DOHH2 (cell line): ENCODE measurements at regions not wholly inside any gene's neighbourhood (a gene's known extent, or its start where the extent isn't known, plus 50 kb on each side); places are given as distances from the start of the nearest gene placed in this dataset.

Experiments used
- H3F3A ChIP-seq: fragments of 200-600 bp; sonication (generic), shearing (Covaris generic); 2 replicates; pipeline ENCODE4 v1.6.0; 2016; ENCODE audit warnings: antibody characterized with exemption, mild to moderate bottlenecking; ENCODE audit not compliant: control insufficient read depth, insufficient read depth
- H3K27ac ChIP-seq: fragments of 200-600 bp; sonication (generic); 2 replicates; pipeline ENCODE4 v1.5.1; 2014; ENCODE audit warnings: low read depth, mild to moderate bottlenecking, low read length, moderate library complexity
- H3K27me3 ChIP-seq: fragments of 200-600 bp; sonication (generic); 2 replicates; pipeline ENCODE4 v1.6.1; 2014; ENCODE audit warnings: mild to moderate bottlenecking, low read length, mixed read lengths; ENCODE audit not compliant: control insufficient read depth
- H3K36me3 ChIP-seq: fragments of 200-600 bp; sonication (generic); 2 replicates; pipeline ENCODE4 v1.6.1; 2014; ENCODE audit warnings: mild to moderate bottlenecking, low read length, moderate library complexity, mixed read lengths; ENCODE audit not compliant: control insufficient read depth
- H3K4me1 ChIP-seq: fragments of 200-600 bp; sonication (generic); 2 replicates; pipeline ENCODE4 v1.6.1; 2014; ENCODE audit warnings: mild to moderate bottlenecking, low read length, mixed read lengths; ENCODE audit not compliant: control insufficient read depth
- H3K4me2 ChIP-seq: fragments of 200-600 bp; sonication (generic); 2 replicates; pipeline ENCODE4 v1.6.0; 2014; ENCODE audit warnings: mild to moderate bottlenecking, low read length, moderate library complexity
- H3K4me3 ChIP-seq: fragments of 200-600 bp; sonication (generic); 2 replicates; pipeline ENCODE4 v1.5.1; 2014; ENCODE audit warnings: mild to moderate bottlenecking, low read length, mixed read lengths
- H3K79me2 ChIP-seq: fragments of 200-600 bp; sonication (generic); 2 replicates; pipeline ENCODE4 v1.6.1; 2014; ENCODE audit warnings: mild to moderate bottlenecking, low read length, mixed read lengths; ENCODE audit not compliant: control insufficient read depth
- H3K9me2 ChIP-seq: fragments of 200-600 bp; sonication (generic); replicated peaks from 2 replicates; pipeline ENCODE4 v1.6.1; 2014; ENCODE audit warnings: mild to moderate bottlenecking, low read length, mixed read lengths; ENCODE audit not compliant: control insufficient read depth
- H3K9me3 ChIP-seq: fragments of 200-600 bp; sonication (generic); 2 replicates; pipeline ENCODE4 v1.6.1; 2014; ENCODE audit warnings: antibody characterized with exemption, low read length, mixed read lengths; ENCODE audit not compliant: control insufficient read depth, insufficient read depth
- H4K20me1 ChIP-seq: fragments of 200-600 bp; sonication (generic); 2 replicates; pipeline ENCODE4 v1.6.0; 2014; ENCODE audit warnings: low read depth, mild to moderate bottlenecking, antibody characterized with exemption, low read length, moderate library complexity; ENCODE audit not compliant: control insufficient read depth, insufficient read depth
- CTCF ChIP-seq: fragments of 200-600 bp; sonication (generic); IDR thresholded peaks from one replicate; pipeline ENCODE4 v1.5.1; 2014; ENCODE audit warnings: antibody characterized with exemption, mild to moderate bottlenecking, low read depth, low read length; ENCODE audit not compliant: poor library complexity, severe bottlenecking
- EZH2phosphoT487 ChIP-seq: fragments of 200-600 bp; sonication (generic); IDR thresholded peaks from 2 replicates; pipeline ENCODE4 v1.6.1; 2017; ENCODE audit warnings: borderline replicate concordance, mild to moderate bottlenecking, antibody characterized with exemption, low read length, moderate library complexity, mixed read lengths

DNA sequence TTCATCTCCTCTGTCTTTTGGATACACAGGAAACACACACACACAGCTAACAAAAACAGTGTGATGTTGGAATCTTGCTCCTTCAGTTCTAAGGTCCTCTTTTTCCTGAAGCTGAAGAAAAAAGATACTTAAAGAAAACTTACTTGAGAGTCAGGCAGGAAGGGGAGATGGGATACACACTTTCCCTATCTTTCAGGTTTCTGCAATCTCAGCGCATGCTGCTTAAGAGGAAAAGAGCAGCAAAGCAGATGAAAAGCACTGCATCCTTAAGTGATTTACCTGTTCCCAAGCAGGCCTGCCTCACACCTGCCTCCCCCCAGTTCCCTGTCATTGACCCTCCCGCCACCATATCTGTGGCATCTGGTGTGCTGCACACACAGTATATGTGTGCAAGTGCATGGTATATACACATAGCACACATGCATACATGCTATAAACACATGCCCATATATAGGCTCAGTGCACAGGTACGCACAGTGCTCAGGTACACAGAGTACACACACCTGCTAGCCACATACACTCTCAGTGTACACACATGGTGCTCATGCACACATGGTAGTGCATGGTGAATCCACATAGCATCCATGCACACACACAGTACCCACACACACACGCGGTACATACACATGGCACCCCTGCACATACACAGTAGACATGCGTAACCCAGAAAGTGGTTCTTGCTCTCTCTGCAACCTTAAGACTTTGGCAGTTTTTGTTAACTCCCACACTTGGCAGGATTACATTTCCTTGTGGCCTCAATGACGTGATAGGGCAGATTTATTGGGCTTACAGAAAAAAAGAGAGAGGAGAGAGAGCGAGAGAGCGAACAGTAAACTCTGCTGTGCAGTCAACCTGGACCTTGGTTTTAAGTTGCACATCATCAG lies 166.9 kb downstream of the TOMM20 start:
- peak overlapping the region; percentile 51 for H3K4me3 ChIP-seq
- H3K9me3 ChIP-seq: no peaks in the 10 kb centered on the region
- H3K79me2 ChIP-seq: no peaks in the 10 kb centered on the region
- peak overlapping the region; percentile 57 for H3K4me2 ChIP-seq
- H3K36me3 ChIP-seq: peaks cover 6% of the 10 kb centered on the region
- H3K27me3 ChIP-seq: no peaks in the 10 kb centered on the region
- no peak for TF ChIP-seq CTCF
- no peak for TF ChIP-seq EZH2phosphoT487
- peaks cover 12% of the 10 kb centered on the region for H3F3A ChIP-seq
- no peaks in the 10 kb centered on the region for H4K20me1 ChIP-seq
- no peaks in the 10 kb centered on the region for H3K9me2 ChIP-seq
- H3K27ac ChIP-seq: peak overlapping the region; percentile 72
- peaks cover 56% of the 10 kb centered on the region for H3K4me1 ChIP-seq

DNA sequence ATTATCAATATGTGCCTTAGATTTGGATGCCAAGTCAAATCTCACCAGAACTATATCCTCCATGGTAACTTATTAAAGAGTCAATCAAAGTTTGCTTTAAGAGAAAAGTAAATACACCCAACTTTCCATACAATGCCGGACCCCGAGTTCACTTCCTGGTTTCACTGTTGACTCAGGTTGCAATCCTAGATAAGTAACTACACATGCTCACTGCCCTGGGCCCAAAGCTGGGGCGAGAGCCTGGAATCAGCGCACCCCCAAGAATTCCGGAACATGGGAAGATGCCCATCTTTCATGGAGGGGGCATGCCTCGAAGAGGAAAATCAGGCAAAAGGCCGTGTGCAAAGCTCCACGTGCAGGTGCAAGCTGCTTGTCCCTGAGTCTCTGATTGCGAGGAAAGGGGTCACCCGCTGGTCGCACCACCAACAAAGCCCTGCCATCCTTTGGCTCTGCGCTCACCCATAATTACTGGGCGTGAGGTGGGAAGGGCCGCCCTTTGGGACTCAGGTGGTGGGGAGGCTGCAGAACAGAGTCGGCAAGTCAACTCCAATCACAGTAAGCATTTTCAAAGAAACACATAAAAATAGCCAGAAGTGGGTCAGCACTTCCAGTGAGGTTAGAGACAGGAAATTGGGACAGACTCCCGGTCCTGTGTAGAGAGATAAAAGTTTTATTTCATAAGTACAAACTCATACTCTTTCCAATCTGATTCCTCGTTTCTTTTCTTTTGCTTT lies 167.7 kb downstream of the TOMM20 start:
- Histone ChIP-seq H3K36me3 (peaks cover 6% of the 10 kb centered on the region), H3F3A (peaks cover 12% of the 10 kb centered on the region), H3K4me3 (no peak overlapping the region), H3K27me3 (no peaks in the 10 kb centered on the region), H4K20me1 (no peaks in the 10 kb centered on the region), H3K27ac (no peak overlapping the region), H3K9me3 (no peaks in the 10 kb centered on the region), H3K4me2 (peak overlapping the region; percentile 57; the same call in 1 of the 2 replicates), H3K4me1 (peaks cover 63% of the 10 kb centered on the region), H3K79me2 (no peaks in the 10 kb centered on the region), H3K9me2 (no peaks in the 10 kb centered on the region)
- TF ChIP-seq EZH2phosphoT487: no peak
- TF ChIP-seq CTCF: no peak

DNA sequence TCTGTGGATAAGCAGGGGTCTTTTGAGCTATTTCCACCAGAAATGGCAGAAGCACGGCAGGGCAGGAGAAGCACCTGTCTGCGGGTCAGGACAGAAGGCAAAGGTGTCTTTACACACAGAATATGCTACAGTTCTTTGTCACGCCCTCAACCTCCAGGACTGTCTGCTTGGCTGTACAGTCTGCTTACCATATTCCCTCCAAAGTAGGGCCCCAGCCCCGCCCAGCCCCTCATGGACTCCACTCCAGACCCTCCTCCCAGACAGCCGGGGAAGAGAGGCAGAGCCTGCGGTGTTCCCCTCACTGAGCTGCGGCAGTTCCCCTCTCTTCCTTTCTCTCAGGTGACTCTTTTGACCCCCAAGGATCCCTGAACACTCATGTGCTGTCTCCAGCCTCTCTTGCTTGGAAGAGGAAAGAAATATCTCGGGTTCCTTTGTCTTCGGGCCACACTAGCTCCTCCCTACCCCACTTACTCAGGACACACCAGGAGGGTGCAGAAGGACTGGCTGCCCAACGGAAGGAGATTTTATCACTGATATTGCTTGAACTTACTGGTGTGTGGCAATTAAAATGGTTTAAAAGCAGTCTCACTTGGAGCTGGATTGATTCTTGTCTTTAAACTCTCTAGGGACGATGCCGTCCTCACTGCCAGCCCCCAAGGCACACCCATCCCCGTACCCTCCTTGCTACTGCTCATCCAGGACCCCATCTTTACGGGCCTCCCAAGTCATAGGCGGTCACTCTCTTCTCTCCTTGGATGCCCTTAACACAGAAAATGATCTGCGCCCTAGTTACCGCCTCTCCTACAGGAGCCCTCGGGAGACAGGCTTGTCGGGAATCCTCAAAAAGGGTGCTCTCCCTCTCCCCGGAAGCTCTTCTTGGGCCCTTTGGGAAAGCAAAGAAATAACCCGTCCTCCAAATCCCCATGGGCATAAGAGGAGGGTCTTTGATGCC lies 169.7 kb downstream of the TOMM20 start:
- Histone ChIP-seq H3K79me2 (no peaks in the 10 kb centered on the region), H3K9me2 (no peaks in the 10 kb centered on the region), H3K27me3 (no peaks in the 10 kb centered on the region), H3K4me3 (no peak overlapping the region), H3K9me3 (no peaks in the 10 kb centered on the region), H3K4me2 (no peak overlapping the region), H3K36me3 (peaks cover 6% of the 10 kb centered on the region), H3F3A (peaks cover 12% of the 10 kb centered on the region), H3K27ac (no peak overlapping the region), H3K4me1 (peaks cover 72% of the 10 kb centered on the region), H4K20me1 (no peaks in the 10 kb centered on the region)
- TF ChIP-seq EZH2phosphoT487: no peak
- no peak for TF ChIP-seq CTCF
